HepG2 (cell line): ENCODE measurements at regions not wholly inside any gene's neighbourhood (a gene's known extent, or its start where the extent isn't known, plus 50 kb on each side); places are given as distances from the start of the nearest gene placed in this dataset.
A peak's percentile ranks its signal among the peaks of the same experiment; 100 is the strongest.

Experiments
- EEA1 ChIP-seq: sonication (generic); formaldehyde crosslinking; IDR thresholded peaks from 2 replicates; pipeline ENCODE4 v1.5.1; 2020; ENCODE audit warnings: mild to moderate bottlenecking, missing genetic modification reagents, borderline replicate concordance
- EED ChIP-seq: sonication (generic); formaldehyde crosslinking; IDR thresholded peaks from 2 replicates; pipeline ENCODE4 v1.5.0; 2020; ENCODE audit warnings: mild to moderate bottlenecking, missing genetic modification reagents
- HDAC1 ChIP-seq: sonication (generic); formaldehyde crosslinking; IDR thresholded peaks from 2 replicates; pipeline ENCODE4 v1.5.1; 2020; ENCODE audit warnings: mild to moderate bottlenecking, missing genetic modification reagents
- HNRNPL ChIP-seq: fragments of 200-400 bp; formaldehyde crosslinking; IDR thresholded peaks from 2 replicates; pipeline ENCODE4 v1.6.1; 2017; ENCODE audit warnings: mild to moderate bottlenecking, low read depth, low read length
- HOMEZ ChIP-seq: IDR thresholded peaks from 2 replicates; pipeline ENCODE4 v1.6.1; 2016; ENCODE audit warnings: low read depth
- HOXA3 ChIP-seq: sonication (generic); formaldehyde crosslinking; IDR thresholded peaks from 2 replicates; pipeline ENCODE4 v1.5.0; 2020; ENCODE audit warnings: missing genetic modification reagents
- NCOR1 ChIP-seq: fragments of 200-600 bp; sonication (generic); IDR thresholded peaks from 2 replicates; pipeline ENCODE4 v1.7.0; 2017; ENCODE audit warnings: antibody characterized with exemption, low read length, borderline replicate concordance
- NONO ChIP-seq, 2 experiments: fragments of 450-650 bp in 1 of 2; sonication (generic) in 1 of 2; formaldehyde crosslinking in 1 of 2; IDR thresholded peaks in 1 of 2; conservative IDR thresholded peaks in 1 of 2; 2 replicates each; pipeline versions ENCODE4 v1.6.1 to v1.8.0; 2017 to 2022; ENCODE audit warnings: mild to moderate bottlenecking in 1 of 2, missing genetic modification reagents in 1 of 2, moderate library complexity in 1 of 2
- NR2F6 ChIP-seq, 2 experiments: IDR thresholded peaks; 2 replicates each; pipeline ENCODE4 v1.6.1; 2016; ENCODE audit warnings: antibody characterized with exemption in 1 of 2, mild to moderate bottlenecking in 1 of 2
- RAD51 ChIP-seq: fragments of 450-650 bp; IDR thresholded peaks from 2 replicates; pipeline ENCODE4 v1.6.1; 2016; ENCODE audit warnings: borderline replicate concordance
- RARA ChIP-seq: IDR thresholded peaks from 2 replicates; pipeline ENCODE4 v1.6.1; 2016; ENCODE audit warnings: missing genetic modification reagents, missing compliant biosample characterization
- RBAK ChIP-seq: sonication (generic); formaldehyde crosslinking; IDR thresholded peaks from 2 replicates; pipeline ENCODE4 v1.5.1; 2020; ENCODE audit warnings: mild to moderate bottlenecking, missing genetic modification reagents
- RXRA ChIP-seq: sonication (generic); formaldehyde crosslinking; IDR thresholded peaks from 2 replicates; pipeline ENCODE4 v1.5.1; 2020; ENCODE audit warnings: missing genetic modification reagents
- SUZ12 ChIP-seq: fragments of 150-350 bp; IDR thresholded peaks from 2 replicates; pipeline ENCODE4 v1.6.1; 2014; ENCODE audit warnings: low read depth, low read length
- TP53 ChIP-seq: sonication (generic); formaldehyde crosslinking; conservative IDR thresholded peaks from 2 replicates; pipeline ENCODE4 v1.4.0; 2020; ENCODE audit warnings: missing genetic modification reagents
- ZNF12 ChIP-seq: sonication (generic); formaldehyde crosslinking; IDR thresholded peaks from 2 replicates; pipeline ENCODE4 v1.5.0; 2020; ENCODE audit warnings: missing genetic modification reagents
- ZNF292 ChIP-seq: sonication (generic); formaldehyde crosslinking; IDR thresholded peaks from 2 replicates; pipeline ENCODE4 v1.8.1; 2022; ENCODE audit warnings: mild to moderate bottlenecking, low read depth, missing genetic modification reagents, borderline replicate concordance
- ZNF335 ChIP-seq: sonication (generic); formaldehyde crosslinking; IDR thresholded peaks from 2 replicates; pipeline ENCODE4 v1.4.0; 2020; ENCODE audit warnings: missing genetic modification reagents
- ZNF460 ChIP-seq: sonication (generic); formaldehyde crosslinking; IDR thresholded peaks from 2 replicates; pipeline ENCODE4 v1.5.1; 2020; ENCODE audit warnings: missing genetic modification reagents, mild to moderate bottlenecking, borderline replicate concordance
- ZNF496 ChIP-seq: sonication (generic); formaldehyde crosslinking; IDR thresholded peaks from 2 replicates; pipeline ENCODE4 v1.8.1; 2023; ENCODE audit warnings: mild to moderate bottlenecking, moderate library complexity, missing genetic modification reagents; ENCODE audit not compliant: insufficient replicate concordance
- ZNF740 ChIP-seq: sonication (generic); formaldehyde crosslinking; IDR thresholded peaks from 2 replicates; pipeline ENCODE4 v1.4.0; 2020; ENCODE audit warnings: missing genetic modification reagents
- ZNF839 ChIP-seq: sonication (generic); formaldehyde crosslinking; IDR thresholded peaks from 2 replicates; pipeline ENCODE4 v1.4.0; 2020; ENCODE audit warnings: missing genetic modification reagents, mild to moderate bottlenecking, borderline replicate concordance
- ZNF878 ChIP-seq: sonication (generic); formaldehyde crosslinking; IDR thresholded peaks from 2 replicates; pipeline ENCODE4 v1.8.1; 2023; ENCODE audit warnings: mild to moderate bottlenecking, missing genetic modification reagents, moderate library complexity
- TF ChIP-seq, protein P1 (sequence below): sonication (generic); formaldehyde crosslinking; IDR thresholded peaks from 2 replicates; pipeline ENCODE4 v1.8.1; 2023; ENCODE audit warnings: missing genetic modification reagents, inconsistent platforms, borderline replicate concordance
- TF ChIP-seq, protein P2 (sequence below): sonication (generic); formaldehyde crosslinking; IDR thresholded peaks from 2 replicates; pipeline ENCODE4 v1.4.0; 2020; ENCODE audit warnings: missing genetic modification reagents
- TF ChIP-seq, protein P3 (sequence below): fragments of 450-650 bp; IDR thresholded peaks from 2 replicates; pipeline ENCODE4 v1.6.1; 2016

DNA sequence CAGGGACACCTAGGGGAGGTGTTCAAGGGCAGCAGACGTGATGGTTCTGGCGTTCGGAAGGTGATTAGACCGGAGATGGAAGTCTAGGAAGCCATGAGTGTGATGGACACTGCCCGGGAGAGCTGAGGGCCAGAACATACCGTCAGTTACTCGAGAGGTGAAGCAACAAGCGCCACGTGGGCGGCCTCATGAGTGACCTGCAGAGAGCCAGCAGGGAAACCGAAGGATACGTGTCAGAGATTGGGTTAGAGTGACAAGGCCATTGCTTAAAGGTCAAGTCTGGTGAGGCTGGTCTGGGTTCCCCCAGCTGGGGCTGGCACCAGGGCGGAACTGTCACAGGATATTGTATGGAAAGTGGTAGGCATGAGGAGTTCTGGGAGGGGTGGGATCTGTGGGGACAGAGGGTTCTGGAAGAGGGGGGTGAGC, 60.0 kb downstream of the C9orf50 start (continued):
- TF ChIP-seq NCOR1, result no peak
- no peak for TF ChIP-seq ZNF335 (CRISPR knock-in tag)
- TF ChIP-seq RBAK (CRISPR knock-in tag), result no peak
- 0 out of 2 replicates have a peak, but pooled peaks have one; percentile 36 for TF ChIP-seq HDAC1 (CRISPR knock-in tag)
- no peak for TF ChIP-seq TP53
- TF ChIP-seq RXRA, result peak; percentile 62; the same call in 1 of the 2 replicates
- peak; percentile 79 for TF ChIP-seq NR2F6 (IDR thresholded peaks at IDR 0.05)
- TF ChIP-seq NR2F6 (CRISPR knock-in tag; IDR thresholded peaks at IDR 0.05), result peak; percentile 58; the same call in 1 of the 2 replicates
- no peak for TF ChIP-seq ZNF12
- TF ChIP-seq ZNF740 (CRISPR knock-in tag), result no peak
- TF ChIP-seq HOXA3 (CRISPR knock-in tag), result peak; percentile 32; the same call in 1 of the 2 replicates
- TF ChIP-seq EED (CRISPR knock-in tag), result no peak
- no peak; the same call in 1 of the 2 replicates for TF ChIP-seq HOMEZ (CRISPR knock-in tag)
- TF ChIP-seq ZNF460 (CRISPR knock-in tag), result no peak
- TF ChIP-seq, protein P1, sequence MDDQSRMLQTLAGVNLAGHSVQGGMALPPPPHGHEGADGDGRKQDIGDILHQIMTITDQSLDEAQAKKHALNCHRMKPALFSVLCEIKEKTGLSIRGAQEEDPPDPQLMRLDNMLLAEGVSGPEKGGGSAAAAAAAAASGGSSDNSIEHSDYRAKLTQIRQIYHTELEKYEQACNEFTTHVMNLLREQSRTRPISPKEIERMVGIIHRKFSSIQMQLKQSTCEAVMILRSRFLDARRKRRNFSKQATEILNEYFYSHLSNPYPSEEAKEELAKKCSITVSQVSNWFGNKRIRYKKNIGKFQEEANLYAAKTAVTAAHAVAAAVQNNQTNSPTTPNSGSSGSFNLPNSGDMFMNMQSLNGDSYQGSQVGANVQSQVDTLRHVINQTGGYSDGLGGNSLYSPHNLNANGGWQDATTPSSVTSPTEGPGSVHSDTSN, result no peak
- no peak for TF ChIP-seq ZNF878 (CRISPR knock-in tag)
- TF ChIP-seq NONO (IDR thresholded peaks at IDR 0.05), result no peak
- TF ChIP-seq NONO (CRISPR knock-in tag; conservative IDR thresholded peaks at IDR 0.05), result no peak
- TF ChIP-seq, protein P2, sequence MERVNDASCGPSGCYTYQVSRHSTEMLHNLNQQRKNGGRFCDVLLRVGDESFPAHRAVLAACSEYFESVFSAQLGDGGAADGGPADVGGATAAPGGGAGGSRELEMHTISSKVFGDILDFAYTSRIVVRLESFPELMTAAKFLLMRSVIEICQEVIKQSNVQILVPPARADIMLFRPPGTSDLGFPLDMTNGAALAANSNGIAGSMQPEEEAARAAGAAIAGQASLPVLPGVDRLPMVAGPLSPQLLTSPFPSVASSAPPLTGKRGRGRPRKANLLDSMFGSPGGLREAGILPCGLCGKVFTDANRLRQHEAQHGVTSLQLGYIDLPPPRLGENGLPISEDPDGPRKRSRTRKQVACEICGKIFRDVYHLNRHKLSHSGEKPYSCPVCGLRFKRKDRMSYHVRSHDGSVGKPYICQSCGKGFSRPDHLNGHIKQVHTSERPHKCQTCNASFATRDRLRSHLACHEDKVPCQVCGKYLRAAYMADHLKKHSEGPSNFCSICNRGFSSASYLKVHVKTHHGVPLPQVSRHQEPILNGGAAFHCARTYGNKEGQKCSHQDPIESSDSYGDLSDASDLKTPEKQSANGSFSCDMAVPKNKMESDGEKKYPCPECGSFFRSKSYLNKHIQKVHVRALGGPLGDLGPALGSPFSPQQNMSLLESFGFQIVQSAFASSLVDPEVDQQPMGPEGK (CRISPR knock-in tag), result 0 out of 2 replicates have a peak, but pooled peaks have one; percentile 13
- TF ChIP-seq SUZ12, result no peak
- TF ChIP-seq EEA1 (CRISPR knock-in tag), result 0 out of 2 replicates have a peak, but pooled peaks have one; percentile 34
- TF ChIP-seq, protein P3, sequence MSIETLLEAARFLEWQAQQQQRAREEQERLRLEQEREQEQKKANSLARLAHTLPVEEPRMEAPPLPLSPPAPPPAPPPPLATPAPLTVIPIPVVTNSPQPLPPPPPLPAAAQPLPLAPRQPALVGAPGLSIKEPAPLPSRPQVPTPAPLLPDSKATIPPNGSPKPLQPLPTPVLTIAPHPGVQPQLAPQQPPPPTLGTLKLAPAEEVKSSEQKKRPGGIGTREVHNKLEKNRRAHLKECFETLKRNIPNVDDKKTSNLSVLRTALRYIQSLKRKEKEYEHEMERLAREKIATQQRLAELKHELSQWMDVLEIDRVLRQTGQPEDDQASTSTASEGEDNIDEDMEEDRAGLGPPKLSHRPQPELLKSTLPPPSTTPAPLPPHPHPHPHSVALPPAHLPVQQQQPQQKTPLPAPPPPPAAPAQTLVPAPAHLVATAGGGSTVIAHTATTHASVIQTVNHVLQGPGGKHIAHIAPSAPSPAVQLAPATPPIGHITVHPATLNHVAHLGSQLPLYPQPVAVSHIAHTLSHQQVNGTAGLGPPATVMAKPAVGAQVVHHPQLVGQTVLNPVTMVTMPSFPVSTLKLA, result peak; percentile 33; the same call in 1 of the 2 replicates
- no peak for TF ChIP-seq ZNF496 (CRISPR knock-in tag)
- TF ChIP-seq ZNF292, result no peak
- TF ChIP-seq HNRNPL, result no peak
- TF ChIP-seq RARA (CRISPR knock-in tag), result peak; percentile 85
- no peak for TF ChIP-seq ZNF839 (CRISPR knock-in tag)
- TF ChIP-seq RAD51, result no peak
